CD14-positive monocyte (primary cell): ENCODE measurements at regions not wholly inside any gene's neighbourhood (a gene's known extent, or its start where the extent isn't known, plus 50 kb on each side); places are given as distances from the start of the nearest gene placed in this dataset.

Experiments
- DNase-seq, 3 donors: peaks; one replicate each; pipeline ENCODE4 v3.0.0-alpha.2; 2011 to 2022
- H2AFZ ChIP-seq: 2 replicates; pipeline ENCODE4 v1.6.0; 2012; ENCODE audit warnings: mild to moderate bottlenecking, low read depth, low read length, inconsistent platforms; ENCODE audit not compliant: insufficient read depth, poor library complexity, severe bottlenecking
- H3K27ac ChIP-seq, 2 donors: 1 replicate in 1 of 2; 2 replicates in 1 of 2; pipeline ENCODE4 v1.5.1; 2012 to 2013; ENCODE audit warnings: low read length in 2 of 2, control low read depth in 1 of 2, inconsistent platforms in 1 of 2, low read depth in 1 of 2, mild to moderate bottlenecking in 1 of 2
- H3K27me3 ChIP-seq, 2 donors: one replicate each; pipeline versions ENCODE4 v1.6.0 to v1.6.1; 2011 to 2013; ENCODE audit warnings: low read length in 2 of 2; ENCODE audit not compliant: control insufficient read depth in 2 of 2, insufficient read depth in 2 of 2
- H3K36me3 ChIP-seq, 2 donors: replicated peaks in 1 of 2; 1 replicate in 1 of 2; 2 replicates in 1 of 2; pipeline versions ENCODE4 v1.5.1 to v1.6.1; 2012 to 2013; ENCODE audit warnings: low read length in 2 of 2, control low read depth in 1 of 2, inconsistent platforms in 1 of 2, mild to moderate bottlenecking in 1 of 2; ENCODE audit not compliant: insufficient read depth in 2 of 2, control insufficient read depth in 1 of 2
- H3K4me1 ChIP-seq, 2 donors: 1 replicate in 1 of 2; 2 replicates in 1 of 2; pipeline versions ENCODE4 v1.5.1 to v1.6.1; 2012 to 2013; ENCODE audit warnings: low read length in 2 of 2, control low read depth in 1 of 2, inconsistent platforms in 1 of 2, mild to moderate bottlenecking in 1 of 2, moderate library complexity in 1 of 2; ENCODE audit not compliant: insufficient read depth in 2 of 2, control insufficient read depth in 1 of 2
- H3K4me2 ChIP-seq: replicated peaks from 2 replicates; pipeline ENCODE3; 2012; ENCODE audit warnings: low read length, moderate library complexity, mild to moderate bottlenecking; ENCODE audit not compliant: poor library complexity, severe bottlenecking; ENCODE audit errors: extremely low read depth
- H3K4me3 ChIP-seq, 3 experiments: fragments of 200-600 bp in 1 of 3; sonication (generic) in 1 of 3; replicated peaks in 1 of 3; 1 replicate in 2 of 3; 2 replicates in 1 of 3; pipeline ENCODE4 v1.5.1; 2011 to 2013; ENCODE audit warnings: low read length in 3 of 3, mild to moderate bottlenecking in 3 of 3, control low read depth in 2 of 3, low read depth in 2 of 3, inconsistent platforms in 1 of 3, moderate library complexity in 1 of 3
- H3K79me2 ChIP-seq: 2 replicates; pipeline ENCODE4 v1.6.0; 2012; ENCODE audit warnings: mild to moderate bottlenecking, control low read depth, inconsistent platforms, low read length, moderate library complexity; ENCODE audit not compliant: insufficient read depth
- H3K9ac ChIP-seq: 2 replicates; pipeline ENCODE4 v1.6.0; 2017; ENCODE audit warnings: low read length, mild to moderate bottlenecking; ENCODE audit not compliant: insufficient read depth, poor library complexity, severe bottlenecking
- H3K9me3 ChIP-seq, 2 donors: replicated peaks in 1 of 2; 1 replicate in 1 of 2; 2 replicates in 1 of 2; pipeline versions ENCODE4 v1.5.1 to v1.6.1; 2012 to 2013; ENCODE audit warnings: low read length in 2 of 2, control low read depth in 1 of 2; ENCODE audit not compliant: control insufficient read depth in 1 of 2, insufficient read depth in 1 of 2
- H4K20me1 ChIP-seq: 2 replicates; pipeline ENCODE4 v1.6.0; 2012; ENCODE audit warnings: mild to moderate bottlenecking, low read length, control low read depth, moderate library complexity; ENCODE audit not compliant: insufficient read depth
- H3K27ac Mint-ChIP-seq, 7 donors: one replicate each; pipeline ENCODE4 v1.8.0; 2020; ENCODE audit warnings: mild to moderate bottlenecking in 7 of 7, mixed read lengths in 7 of 7, moderate library complexity in 6 of 7, inconsistent platforms in 2 of 7
- H3K27me3 Mint-ChIP-seq, 3 donors: one replicate each; pipeline ENCODE4 v1.8.0; 2021 to 2022; ENCODE audit warnings: low read depth in 3 of 3, mild to moderate bottlenecking in 3 of 3, mixed read lengths in 3 of 3, moderate library complexity in 3 of 3, inconsistent platforms in 1 of 3
- H3K36me3 Mint-ChIP-seq, 2 donors: one replicate each; pipeline ENCODE4 v1.8.0; 2020; ENCODE audit warnings: mixed read lengths in 2 of 2, inconsistent platforms in 1 of 2, mild to moderate bottlenecking in 1 of 2
- H3K4me1 Mint-ChIP-seq: one replicate; pipeline ENCODE4 v1.8.0; 2020; ENCODE audit warnings: mild to moderate bottlenecking, mixed read lengths
- H3K4me3 Mint-ChIP-seq, 2 donors: one replicate each; pipeline ENCODE4 v1.8.0; 2020; ENCODE audit warnings: mild to moderate bottlenecking in 2 of 2, mixed read lengths in 2 of 2, moderate library complexity in 1 of 2
- H3K9me3 Mint-ChIP-seq, 7 donors: one replicate each; pipeline ENCODE4 v1.8.0; 2020 to 2022; ENCODE audit warnings: mixed read lengths in 7 of 7, mild to moderate bottlenecking in 6 of 7, moderate library complexity in 6 of 7, inconsistent platforms in 2 of 7
- WGBS: methylation state at CpG from one replicate; pipeline ENCODE4 v1.1.5; 2013; ENCODE audit warnings: missing lambda C conversion rate; ENCODE audit not compliant: insufficient coverage; 5-methylcytosine and 5-hydroxymethylcytosine counted together
- intact Hi-C, 2 donors: fragments of 100-400 bp; cut with micrococcal nuclease; formaldehyde crosslinking; loops; one replicate each; pipeline versions ENCODE4 v1.15.0 to v1.15.1; 2023
- TF ChIP-seq, protein P1 (sequence below): fragments of 200-600 bp; IDR thresholded peaks from one replicate; pipeline ENCODE4 v1.8.0; 2022; ENCODE audit warnings: antibody characterized with exemption, mild to moderate bottlenecking

DNA sequence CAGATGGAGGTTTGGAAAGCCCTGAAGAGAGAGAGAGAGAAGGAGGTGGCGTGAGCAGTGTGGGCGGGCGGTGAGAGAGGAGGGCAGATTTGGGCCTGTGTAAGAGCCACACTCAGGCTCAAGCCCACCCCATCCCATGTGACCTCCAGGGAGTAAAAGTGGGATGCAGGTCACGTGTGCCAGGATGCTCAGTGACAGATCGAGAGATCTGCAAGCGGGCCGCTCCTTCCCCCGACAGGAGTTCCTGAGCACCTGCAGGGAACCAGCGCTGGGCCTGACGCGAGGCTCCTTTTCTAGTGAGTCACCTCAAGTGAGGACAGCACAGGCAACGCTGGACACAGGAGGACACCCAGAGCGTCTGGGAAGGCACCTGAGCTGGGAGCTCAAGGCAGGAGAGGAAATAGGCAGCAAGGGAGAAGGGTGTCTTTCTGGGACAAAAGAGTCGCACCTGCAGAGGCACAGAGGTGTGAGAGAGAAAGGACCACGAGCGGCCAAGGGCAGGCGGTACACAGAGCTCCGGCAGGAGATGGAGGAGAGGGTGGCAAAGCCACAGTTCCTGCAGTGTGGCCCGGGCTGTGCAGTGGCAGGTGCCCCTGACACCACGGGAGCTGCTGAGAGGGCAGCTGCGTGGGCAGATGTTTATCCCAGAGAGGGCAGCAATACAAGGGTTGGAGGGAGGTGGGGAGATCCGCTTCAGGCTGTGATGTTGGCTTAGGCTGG lies 1294.8 kb downstream of the TBC1D22A start:
- intact Hi-C loops = no loop called here
- no peaks in the 10 kb centered on the region for H3K9me3 ChIP-seq
- Mint-ChIP-seq H3K4me1 (no peaks in the 10 kb centered on the region), H3K27me3 (peaks cover 0 to 3% (median 3%) of the 10 kb centered on the region in 3 donors), H3K9me3 (peaks cover 0 to 7% (median 0%) of the 10 kb centered on the region in 7 donors), H3K4me3 (no peak overlapping the region), H3K27ac (no peak overlapping the region), H3K36me3 (no peaks in the 10 kb centered on the region)
- H3K4me3 ChIP-seq = no peak overlapping the region
- TF ChIP-seq, protein P1, sequence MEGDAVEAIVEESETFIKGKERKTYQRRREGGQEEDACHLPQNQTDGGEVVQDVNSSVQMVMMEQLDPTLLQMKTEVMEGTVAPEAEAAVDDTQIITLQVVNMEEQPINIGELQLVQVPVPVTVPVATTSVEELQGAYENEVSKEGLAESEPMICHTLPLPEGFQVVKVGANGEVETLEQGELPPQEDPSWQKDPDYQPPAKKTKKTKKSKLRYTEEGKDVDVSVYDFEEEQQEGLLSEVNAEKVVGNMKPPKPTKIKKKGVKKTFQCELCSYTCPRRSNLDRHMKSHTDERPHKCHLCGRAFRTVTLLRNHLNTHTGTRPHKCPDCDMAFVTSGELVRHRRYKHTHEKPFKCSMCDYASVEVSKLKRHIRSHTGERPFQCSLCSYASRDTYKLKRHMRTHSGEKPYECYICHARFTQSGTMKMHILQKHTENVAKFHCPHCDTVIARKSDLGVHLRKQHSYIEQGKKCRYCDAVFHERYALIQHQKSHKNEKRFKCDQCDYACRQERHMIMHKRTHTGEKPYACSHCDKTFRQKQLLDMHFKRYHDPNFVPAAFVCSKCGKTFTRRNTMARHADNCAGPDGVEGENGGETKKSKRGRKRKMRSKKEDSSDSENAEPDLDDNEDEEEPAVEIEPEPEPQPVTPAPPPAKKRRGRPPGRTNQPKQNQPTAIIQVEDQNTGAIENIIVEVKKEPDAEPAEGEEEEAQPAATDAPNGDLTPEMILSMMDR = no peak
- no peaks in the 10 kb centered on the region for H3K27me3 ChIP-seq
- no peaks in the 10 kb centered on the region for H4K20me1 ChIP-seq
- H3K27ac ChIP-seq = no peak overlapping the region
- H3K4me1 ChIP-seq = no peaks in the 10 kb centered on the region
- H3K36me3 ChIP-seq = no peaks in the 10 kb centered on the region
- 93% methylated on average over 14 of the region's 22 CpGs for WGBS
- H2AFZ ChIP-seq = no peak overlapping the region
- no peak for DNase-seq
- no peaks in the 10 kb centered on the region for H3K79me2 ChIP-seq
- no peak overlapping the region for H3K4me2 ChIP-seq
- no peak overlapping the region for H3K9ac ChIP-seq

DNA sequence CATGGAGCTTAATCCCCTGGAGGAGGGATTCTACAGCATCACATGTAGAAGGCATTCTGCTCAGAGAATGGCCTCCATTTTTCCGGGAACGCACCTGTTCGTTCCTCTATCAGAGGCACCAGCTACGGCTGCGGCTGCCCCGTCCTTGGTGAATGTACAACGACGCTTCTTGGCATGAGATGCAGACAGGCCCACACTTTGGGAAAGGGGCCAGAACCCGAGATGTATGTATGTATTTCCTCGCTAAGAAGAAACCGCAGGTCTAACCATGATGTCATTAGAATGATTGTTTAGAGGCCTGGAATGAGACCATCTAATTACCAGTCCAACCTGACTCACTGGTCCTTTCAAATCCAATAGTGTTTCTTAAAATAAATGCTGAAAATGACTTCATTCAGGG lies 1293.4 kb downstream of the TBC1D22A start:
- H3K9me3 ChIP-seq = no peaks in the 10 kb centered on the region
- TF ChIP-seq, protein P1 = no peak
- no peaks in the 10 kb centered on the region for H3K4me1 ChIP-seq
- H3K27me3 Mint-ChIP-seq = peaks cover 0 to 3% (median 0%) of the 10 kb centered on the region in 3 donors
- H4K20me1 ChIP-seq = no peaks in the 10 kb centered on the region
- H2AFZ ChIP-seq = no peak overlapping the region
- 97% methylated on average over 8 of the region's 11 CpGs for WGBS
- no peak overlapping the region for H3K4me2 ChIP-seq
- H3K4me3 ChIP-seq = no peak overlapping the region
- intact Hi-C loops = no loop called here
- no peak overlapping the region for H3K27ac Mint-ChIP-seq
- no peak overlapping the region for H3K4me3 Mint-ChIP-seq
- no peaks in the 10 kb centered on the region for H3K27me3 ChIP-seq
- no peaks in the 10 kb centered on the region for H3K4me1 Mint-ChIP-seq
- DNase-seq = no peak
- no peak overlapping the region for H3K27ac ChIP-seq
- peaks cover 0 to 7% (median 0%) of the 10 kb centered on the region in 7 donors for H3K9me3 Mint-ChIP-seq
- H3K9ac ChIP-seq = no peak overlapping the region
- H3K79me2 ChIP-seq = no peaks in the 10 kb centered on the region
- no peaks in the 10 kb centered on the region for H3K36me3 Mint-ChIP-seq
- H3K36me3 ChIP-seq = no peaks in the 10 kb centered on the region
